GM18868 (cell line): ENCODE measurements at regions not wholly inside any gene's neighbourhood (a gene's known extent, or its start where the extent isn't known, plus 50 kb on each side); places are given as distances from the start of the nearest gene placed in this dataset.
"Not testable (repeated sequence)": the region's sequence is repeated elsewhere in the genome, so short reads cannot be mapped to it uniquely, and the experiment has no call there.

Source experiments
- ATAC-seq: cut with Tn5 transposase; IDR thresholded peaks from one replicate; pipeline ENCODE4 v1.9.1; 2021; ENCODE audit warnings: mild to moderate bottlenecking, moderate library complexity; ENCODE audit not compliant: unreplicated experiment

GRCh38 chr5:109580225-109580624 is 109.5 kb upstream of the MAN2A1 start:
- no peak for ATAC-seq

GRCh38 chr5:109575506-109575905 is 114.2 kb upstream of the MAN2A1 start:
- ATAC-seq: no peak

DNA sequence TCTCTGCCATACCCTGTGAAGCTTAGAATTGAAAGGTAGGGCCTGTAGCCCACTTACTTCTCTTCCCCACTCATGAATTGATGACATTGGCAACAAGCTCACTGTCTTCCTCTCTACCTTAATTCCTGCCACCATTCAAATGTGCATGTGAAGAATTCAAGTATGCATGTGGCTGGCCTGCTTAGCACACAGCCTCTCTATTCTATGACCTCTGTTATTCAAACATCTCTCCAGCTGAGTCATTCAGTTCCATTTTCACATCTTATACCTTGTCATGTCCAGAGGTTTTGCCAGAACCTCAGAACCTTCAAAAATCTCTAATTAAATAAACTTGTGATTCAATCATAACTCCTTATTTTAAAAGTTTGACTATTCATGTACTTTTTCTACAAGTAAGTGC is 114.7 kb upstream of the MAN2A1 start:
- ATAC-seq: no peak

- ATAC-seq: no peak
These were observed 116.0 kb upstream of the MAN2A1 start for GRCh38 chr5:109573766-109574165.

DNA sequence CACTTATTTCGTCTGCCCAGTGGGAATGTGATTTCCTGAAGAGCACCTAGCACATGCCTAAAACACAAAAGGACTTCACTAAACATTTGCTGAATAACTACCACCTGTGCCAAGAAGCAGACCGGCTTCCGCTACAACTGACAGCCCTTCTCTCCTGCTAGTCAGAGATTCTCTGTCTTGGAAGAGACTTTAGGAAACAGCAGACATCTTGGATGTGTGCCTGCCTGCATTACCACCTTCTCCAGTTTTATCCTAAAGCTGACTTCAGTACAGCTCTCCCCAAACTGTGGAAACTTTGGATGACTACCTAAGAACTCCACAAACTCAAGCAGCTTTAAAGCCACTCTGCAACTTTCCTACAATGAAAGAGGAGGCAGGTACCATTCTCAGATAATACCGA is 116.5 kb upstream of the MAN2A1 start:
- ATAC-seq: no peak

DNA sequence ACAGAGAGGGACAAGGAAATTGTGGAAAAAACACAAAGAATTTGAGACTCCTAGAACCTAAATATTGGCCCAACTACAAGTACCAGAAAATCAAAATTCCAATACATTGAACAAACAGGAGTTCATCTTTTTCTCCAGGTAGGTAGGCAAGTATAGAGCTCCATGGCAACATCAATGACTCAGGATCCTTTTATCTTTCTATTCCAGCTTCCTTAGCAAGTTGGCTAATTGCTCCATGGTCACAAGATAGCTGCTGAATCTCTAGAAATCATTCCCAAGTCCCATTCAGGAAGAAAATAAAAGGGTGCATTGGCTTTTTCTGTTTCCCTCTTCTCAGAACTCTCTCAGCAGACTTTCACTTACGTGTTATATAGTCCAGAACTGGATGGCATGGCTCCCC is 117.9 kb upstream of the MAN2A1 start:
- no peak for ATAC-seq

- no peak for ATAC-seq
These were observed 119.3 kb upstream of the MAN2A1 start for GRCh38 chr5:109570362-109570874.

DNA sequence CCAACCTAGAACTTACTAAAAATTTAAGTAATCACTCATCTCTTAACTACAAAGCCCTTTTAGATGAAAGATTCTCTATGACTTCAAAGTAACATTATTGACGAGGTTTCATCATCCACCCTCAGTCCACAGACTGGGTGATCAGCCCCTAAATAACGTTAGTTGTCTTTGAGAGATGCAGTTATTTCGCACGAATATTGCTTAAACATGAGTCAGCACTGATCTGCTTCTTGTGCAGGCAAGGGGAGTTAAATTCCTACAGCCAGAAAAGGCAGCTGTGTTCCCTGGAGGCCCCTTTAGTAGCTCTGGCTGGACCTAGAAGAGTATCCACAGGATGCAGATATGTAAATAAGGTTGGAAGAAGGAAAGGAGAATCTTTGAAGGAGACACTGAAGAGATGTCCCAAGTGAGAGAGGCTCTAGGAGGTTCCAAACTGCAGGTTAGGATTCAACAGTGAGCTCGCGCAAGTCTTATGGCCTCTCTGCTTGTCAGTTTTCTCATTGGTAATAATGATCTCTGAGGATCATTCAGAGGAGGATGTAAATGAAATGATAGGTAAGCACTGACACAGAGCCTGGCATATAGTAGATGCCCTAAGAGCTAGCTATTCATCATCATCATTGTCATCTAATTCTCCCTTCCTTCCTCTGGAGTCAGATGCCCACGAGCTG is 122.2 kb upstream of the MAN2A1 start:
- ATAC-seq: no peak

DNA sequence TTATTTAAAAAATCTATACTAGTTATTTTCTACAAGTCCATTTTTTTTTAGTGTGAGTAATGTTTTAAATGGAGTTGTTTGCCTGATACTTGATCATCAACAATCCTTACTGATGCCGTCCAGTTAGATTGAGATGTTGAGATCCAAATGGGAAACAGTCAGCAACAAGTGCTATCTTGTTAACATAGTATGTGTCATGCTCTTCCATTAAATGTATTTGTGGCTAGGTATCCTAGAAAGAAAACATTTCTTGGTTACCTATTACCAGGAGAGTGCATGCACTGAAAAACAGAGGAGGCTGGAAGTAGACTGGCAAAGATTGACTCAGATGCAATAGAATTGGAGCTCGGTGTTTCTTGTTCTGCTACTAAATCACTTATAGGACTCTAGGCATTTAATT is 123.4 kb upstream of the MAN2A1 start:
- no peak for ATAC-seq

- ATAC-seq: no peak
These were observed 126.0 kb upstream of the MAN2A1 start for GRCh38 chr5:109563739-109564138.

- ATAC-seq: no peak
These were observed 126.5 kb upstream of the MAN2A1 start for GRCh38 chr5:109563189-109563588.

DNA sequence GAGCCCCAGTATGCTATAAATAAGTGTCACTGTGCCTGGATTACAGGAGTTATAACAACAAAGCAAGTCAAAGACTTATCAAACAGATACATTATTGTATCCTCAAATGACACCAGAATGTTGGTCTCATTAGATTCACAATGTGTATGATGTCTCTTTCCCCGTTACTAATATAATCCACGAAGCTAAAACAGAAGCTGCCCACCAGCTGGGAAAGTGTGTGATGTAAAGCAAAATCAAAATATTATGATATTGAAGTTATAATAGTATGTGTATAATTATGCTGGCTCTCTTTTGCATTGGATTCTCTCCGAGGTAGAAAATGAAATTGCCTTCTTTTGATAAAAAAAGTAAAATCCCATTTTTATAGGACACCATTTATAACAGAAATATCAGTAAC is 127.3 kb upstream of the MAN2A1 start:
- ATAC-seq: no peak

- ATAC-seq: no peak
These were observed 128.3 kb upstream of the MAN2A1 start for GRCh38 chr5:109561447-109561846.

DNA sequence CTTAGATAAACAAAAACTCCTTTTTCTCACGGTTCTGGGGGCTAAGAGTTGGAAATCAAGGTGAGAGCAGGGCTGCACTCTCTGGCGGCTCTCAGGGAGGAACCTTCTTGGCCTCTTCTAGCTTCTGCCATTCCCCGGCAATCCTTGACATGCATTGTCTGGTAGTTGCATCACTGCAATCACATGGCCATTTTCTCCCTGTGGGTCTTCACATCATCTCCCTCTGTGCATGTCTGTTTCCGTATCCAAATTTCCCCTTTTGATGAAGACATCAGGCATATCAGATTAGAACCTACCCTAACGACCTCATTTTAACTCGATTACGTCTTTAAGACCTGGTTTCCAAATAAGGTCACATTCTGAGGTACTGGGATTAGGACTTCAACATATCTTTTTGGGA is 129.2 kb upstream of the MAN2A1 start:
- no peak for ATAC-seq

DNA sequence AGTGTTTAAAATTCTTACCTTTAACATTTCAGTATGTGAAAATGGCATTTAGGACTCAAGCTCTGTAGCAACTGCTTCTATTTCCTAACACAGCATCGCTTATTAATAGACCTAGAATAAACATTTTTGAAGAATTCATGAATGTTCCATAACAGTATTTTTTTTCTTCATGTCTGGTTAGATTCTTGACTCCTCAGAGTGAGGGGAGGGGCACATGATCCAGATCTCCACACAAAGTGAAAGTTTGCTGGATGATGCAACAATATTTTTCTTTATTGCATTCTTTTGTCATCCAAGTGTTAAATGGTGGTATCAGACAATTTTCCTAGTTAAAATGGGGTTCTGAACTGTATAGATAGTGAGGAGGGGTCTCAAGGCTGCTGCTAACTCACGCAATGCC is 130.8 kb upstream of the MAN2A1 start:
- ATAC-seq: no peak

GRCh38 chr5:109558364-109558763 is 131.4 kb upstream of the MAN2A1 start:
- no peak for ATAC-seq

GRCh38 chr5:109553846-109554245 is 135.9 kb upstream of the MAN2A1 start:
- ATAC-seq: no peak

- ATAC-seq: not testable (repeated sequence)
These were observed 138.5 kb upstream of the MAN2A1 start for GRCh38 chr5:109551234-109551633.

- ATAC-seq: no peak
These were observed 139.7 kb upstream of the MAN2A1 start for GRCh38 chr5:109550077-109550476.

- ATAC-seq: no peak
These were observed 136.7 kb upstream of the PJA2 start for GRCh38 chr5:109546461-109546860.

DNA sequence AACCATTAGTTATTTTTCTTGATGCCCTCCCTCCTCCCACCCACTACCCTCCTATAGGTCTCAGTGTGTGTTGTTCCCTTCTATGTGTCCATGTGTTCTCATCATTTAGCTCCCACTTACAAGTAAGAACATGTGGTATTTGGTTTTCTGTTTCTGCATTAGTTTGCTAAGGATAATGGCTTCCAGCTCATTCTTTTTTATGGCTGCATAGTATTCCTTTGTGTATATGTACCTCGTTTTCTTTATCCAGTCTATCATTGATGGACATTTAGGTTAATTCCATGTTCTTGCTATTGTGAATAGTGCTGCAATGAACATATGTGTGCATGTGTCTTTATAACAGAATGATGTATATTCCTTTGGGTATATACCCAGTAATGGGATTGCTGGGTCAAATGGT is 135.1 kb upstream of the PJA2 start:
- not testable (repeated sequence) for ATAC-seq

DNA sequence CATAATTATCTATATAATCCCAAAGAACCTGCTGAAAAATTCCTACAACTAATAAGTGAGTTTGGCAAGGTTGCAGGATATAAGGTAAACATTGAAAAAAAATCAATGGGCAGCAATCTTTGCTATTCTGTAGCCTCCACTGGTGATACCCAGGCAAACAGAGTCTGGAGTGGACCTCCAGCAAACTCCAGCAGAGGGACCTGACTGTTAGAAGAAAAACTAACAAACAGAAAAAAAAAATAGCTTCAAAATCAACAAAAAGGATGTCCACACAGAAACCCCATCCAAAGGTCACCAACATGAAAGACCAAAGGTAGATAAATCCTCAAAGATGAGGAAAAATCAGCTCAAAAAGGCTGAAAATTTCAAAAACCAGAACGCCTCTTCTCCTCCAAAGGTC is 128.9 kb upstream of the PJA2 start:
- not testable (repeated sequence) for ATAC-seq

DNA sequence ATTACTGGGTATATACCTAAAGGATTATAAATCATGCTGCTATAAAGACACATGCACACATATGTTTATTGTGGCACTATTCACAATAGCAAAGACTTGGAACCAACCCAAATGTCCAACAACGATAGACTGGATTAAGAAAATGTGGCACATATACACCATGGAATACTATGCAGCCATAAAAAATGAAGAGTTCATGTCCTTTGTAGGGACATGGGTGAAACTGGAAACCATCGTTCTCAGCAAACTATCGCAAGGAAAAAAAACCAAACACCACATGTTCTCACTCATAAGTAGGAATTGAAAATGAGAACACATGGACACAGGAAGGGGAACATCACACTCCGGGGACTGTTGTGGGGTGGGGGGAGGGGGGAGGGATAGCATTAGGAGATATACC is 125.3 kb upstream of the PJA2 start:
- not testable (repeated sequence) for ATAC-seq
